HUES48 (cell line): ENCODE measurements at regions not wholly inside any gene's neighbourhood (a gene's known extent, or its start where the extent isn't known, plus 50 kb on each side); places are given as distances from the start of the nearest gene placed in this dataset.

Experiments used
- H3K27ac ChIP-seq: one replicate; pipeline ENCODE4 v1.7.0; 2013; ENCODE audit warnings: low read depth, low read length, inconsistent platforms
- H3K27me3 ChIP-seq: 2 replicates; pipeline ENCODE4 v1.6.1; 2013; ENCODE audit warnings: mild to moderate bottlenecking, low read length; ENCODE audit not compliant: control insufficient read depth, insufficient read depth
- H3K36me3 ChIP-seq: 2 replicates; pipeline ENCODE4 v1.6.1; 2013; ENCODE audit warnings: low read length; ENCODE audit not compliant: control insufficient read depth, insufficient read depth
- H3K4me1 ChIP-seq: 2 replicates; pipeline ENCODE4 v1.6.1; 2013; ENCODE audit warnings: mild to moderate bottlenecking, low read length; ENCODE audit not compliant: control insufficient read depth, insufficient read depth
- H3K4me3 ChIP-seq: 2 replicates; pipeline ENCODE4 v1.5.1; 2013; ENCODE audit warnings: mild to moderate bottlenecking, low read depth, low read length
- H3K9ac ChIP-seq: 2 replicates; pipeline ENCODE4 v1.6.1; 2013; ENCODE audit warnings: mild to moderate bottlenecking, low read depth, low read length, moderate library complexity
- H3K9me3 ChIP-seq: 2 replicates; pipeline ENCODE4 v1.6.1; 2013; ENCODE audit warnings: low read length; ENCODE audit not compliant: control insufficient read depth, insufficient read depth

- H3K4me1 ChIP-seq: no peaks in the 10 kb centered on the region
- H3K36me3 ChIP-seq: no peaks in the 10 kb centered on the region
- no peak overlapping the region for H3K9ac ChIP-seq
- no peak overlapping the region for H3K27ac ChIP-seq
- H3K9me3 ChIP-seq: no peaks in the 10 kb centered on the region
- no peak overlapping the region for H3K4me3 ChIP-seq
- H3K27me3 ChIP-seq: no peaks in the 10 kb centered on the region
Measured at GRCh38 chr20:6468423-6469116, 298.9 kb upstream of the BMP2 start.

DNA sequence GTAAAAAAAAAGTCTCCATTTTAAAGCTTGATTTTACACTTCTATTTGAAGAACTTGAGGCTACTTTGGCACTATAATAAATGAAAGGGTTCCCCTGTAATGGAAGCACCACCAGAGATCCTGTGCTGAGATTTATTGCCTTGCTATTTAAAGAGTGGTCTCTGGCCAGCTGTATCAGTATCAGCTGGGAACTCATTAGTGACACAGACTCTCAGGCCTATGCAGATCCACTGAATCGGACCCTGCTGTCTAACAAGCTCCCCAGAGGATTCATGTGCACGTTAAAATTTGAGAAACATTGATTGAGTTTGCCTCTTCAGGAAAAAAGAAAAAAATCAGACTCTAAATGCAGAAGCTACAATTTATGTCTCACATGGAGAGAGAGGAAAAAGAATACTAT lies 299.9 kb upstream of the BMP2 start:
- H3K9ac ChIP-seq: no peak overlapping the region
- no peaks in the 10 kb centered on the region for H3K4me1 ChIP-seq
- H3K27me3 ChIP-seq: no peaks in the 10 kb centered on the region
- H3K9me3 ChIP-seq: no peaks in the 10 kb centered on the region
- H3K36me3 ChIP-seq: no peaks in the 10 kb centered on the region
- no peak overlapping the region for H3K4me3 ChIP-seq
- no peak overlapping the region for H3K27ac ChIP-seq

- Histone ChIP-seq H3K9ac (no peak overlapping the region), H3K9me3 (no peaks in the 10 kb centered on the region), H3K4me1 (no peaks in the 10 kb centered on the region), H3K27me3 (no peaks in the 10 kb centered on the region), H3K27ac (no peak overlapping the region), H3K4me3 (no peak overlapping the region), H3K36me3 (no peaks in the 10 kb centered on the region)
Measured at GRCh38 chr20:6466075-6466810, 301.2 kb upstream of the BMP2 start.

GRCh38 chr20:6450841-6451240 lies 316.6 kb upstream of the BMP2 start:
- no peaks in the 10 kb centered on the region for H3K4me1 ChIP-seq

DNA sequence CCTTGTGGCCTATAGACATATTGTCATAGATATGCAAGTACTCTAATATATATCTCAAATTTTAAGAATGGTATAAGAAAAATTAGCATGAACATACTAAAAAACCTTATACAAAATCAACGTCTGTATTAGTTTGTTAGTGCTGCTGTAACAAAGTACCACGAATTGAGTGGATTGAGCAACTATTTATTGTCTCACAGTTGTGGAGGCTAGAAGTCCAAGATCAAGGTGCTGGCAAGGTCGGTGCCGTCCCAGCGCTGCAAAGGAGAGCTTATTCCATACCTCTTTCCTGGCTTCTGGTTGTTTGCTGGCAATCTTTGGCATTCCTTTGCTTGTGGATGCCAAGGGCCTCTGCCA lies 317.6 kb upstream of the FERMT1 start:
- Histone ChIP-seq H3K27ac (no peak overlapping the region), H3K4me1 (no peaks in the 10 kb centered on the region), H3K9me3 (no peaks in the 10 kb centered on the region), H3K9ac (no peak overlapping the region), H3K4me3 (no peak overlapping the region), H3K36me3 (no peaks in the 10 kb centered on the region), H3K27me3 (no peaks in the 10 kb centered on the region)

More at GRCh38 chr20:6450841-6451240, 316.6 kb upstream of the BMP2 start:
- Histone ChIP-seq H3K27ac (no peak overlapping the region), H3K9me3 (no peaks in the 10 kb centered on the region), H3K4me3 (no peak overlapping the region), H3K27me3 (no peaks in the 10 kb centered on the region), H3K9ac (no peak overlapping the region), H3K36me3 (no peaks in the 10 kb centered on the region)

DNA sequence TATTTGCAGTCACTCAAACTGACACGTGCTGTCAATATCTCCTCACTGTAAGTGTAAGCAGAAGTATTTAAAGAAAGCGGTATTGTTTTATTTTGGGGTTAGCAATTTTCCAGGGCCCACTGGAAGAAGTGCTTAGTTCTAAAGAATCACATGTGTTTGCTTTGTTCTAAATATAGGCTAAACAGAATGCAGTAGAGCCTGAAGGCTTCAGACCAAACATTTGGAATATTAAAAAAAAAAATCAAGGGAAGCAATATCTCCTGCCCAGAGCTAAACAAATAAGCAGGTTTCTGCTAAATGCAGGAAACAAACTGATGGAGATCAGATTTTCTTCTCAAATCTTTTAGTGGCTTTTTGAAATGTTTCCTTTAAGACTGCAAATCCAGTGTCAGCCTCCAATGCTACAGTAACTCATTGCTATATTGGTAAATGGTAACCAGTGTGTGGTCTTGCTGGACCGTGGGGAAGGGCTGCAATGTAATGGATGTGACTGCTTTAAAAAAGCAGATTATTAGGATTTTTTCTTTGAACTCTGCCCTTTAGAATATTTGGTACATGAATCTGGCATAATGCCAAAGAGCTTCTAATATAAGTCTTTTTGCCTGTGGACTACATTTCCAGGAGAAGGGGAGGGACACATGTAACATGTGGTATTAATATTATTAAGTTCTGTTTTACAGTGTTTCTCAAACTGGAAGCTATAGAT lies 317.1 kb upstream of the FERMT1 start:
- H3K36me3 ChIP-seq: no peaks in the 10 kb centered on the region
- no peak overlapping the region for H3K9ac ChIP-seq
- H3K4me3 ChIP-seq: no peak overlapping the region
- no peaks in the 10 kb centered on the region for H3K4me1 ChIP-seq
- no peaks in the 10 kb centered on the region for H3K9me3 ChIP-seq
- no peaks in the 10 kb centered on the region for H3K27me3 ChIP-seq
- no peak overlapping the region for H3K27ac ChIP-seq

DNA sequence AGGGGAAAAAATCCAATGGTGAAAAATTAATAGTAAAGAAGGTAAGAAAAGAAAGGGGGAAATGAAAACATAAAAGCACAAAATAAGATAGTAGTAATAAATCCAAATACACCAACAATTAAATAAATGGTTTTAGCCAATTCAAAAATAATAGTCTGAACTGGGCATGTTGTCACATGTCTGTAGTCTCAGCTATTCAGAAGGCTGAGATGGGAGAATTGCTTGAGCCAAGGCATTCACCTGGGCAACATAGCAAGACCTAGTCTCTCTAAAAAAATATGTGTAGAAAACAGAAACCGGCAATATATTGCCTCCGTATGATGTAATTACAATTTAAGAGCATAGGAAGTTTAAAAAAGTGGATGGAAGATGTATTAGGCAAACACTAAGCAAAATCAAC lies 311.3 kb upstream of the FERMT1 start:
- Histone ChIP-seq H3K9me3 (no peaks in the 10 kb centered on the region), H3K9ac (no peak overlapping the region), H3K4me3 (no peak overlapping the region), H3K36me3 (no peaks in the 10 kb centered on the region), H3K27ac (no peak overlapping the region), H3K27me3 (no peaks in the 10 kb centered on the region), H3K4me1 (no peaks in the 10 kb centered on the region)

GRCh38 chr20:6430381-6430780 lies 307.6 kb upstream of the FERMT1 start:
- Histone ChIP-seq H3K36me3 (no peaks in the 10 kb centered on the region), H3K9me3 (no peaks in the 10 kb centered on the region), H3K4me1 (no peaks in the 10 kb centered on the region), H3K27me3 (no peaks in the 10 kb centered on the region), H3K27ac (no peak overlapping the region), H3K4me3 (no peak overlapping the region), H3K9ac (no peak overlapping the region)

- no peaks in the 10 kb centered on the region for H3K36me3 ChIP-seq
- no peak overlapping the region for H3K4me3 ChIP-seq
- H3K27me3 ChIP-seq: no peaks in the 10 kb centered on the region
- no peaks in the 10 kb centered on the region for H3K9me3 ChIP-seq
- no peak overlapping the region for H3K27ac ChIP-seq
- no peak overlapping the region for H3K9ac ChIP-seq
- H3K4me1 ChIP-seq: no peaks in the 10 kb centered on the region
Measured at GRCh38 chr20:6426287-6426891, 303.6 kb upstream of the FERMT1 start.

DNA sequence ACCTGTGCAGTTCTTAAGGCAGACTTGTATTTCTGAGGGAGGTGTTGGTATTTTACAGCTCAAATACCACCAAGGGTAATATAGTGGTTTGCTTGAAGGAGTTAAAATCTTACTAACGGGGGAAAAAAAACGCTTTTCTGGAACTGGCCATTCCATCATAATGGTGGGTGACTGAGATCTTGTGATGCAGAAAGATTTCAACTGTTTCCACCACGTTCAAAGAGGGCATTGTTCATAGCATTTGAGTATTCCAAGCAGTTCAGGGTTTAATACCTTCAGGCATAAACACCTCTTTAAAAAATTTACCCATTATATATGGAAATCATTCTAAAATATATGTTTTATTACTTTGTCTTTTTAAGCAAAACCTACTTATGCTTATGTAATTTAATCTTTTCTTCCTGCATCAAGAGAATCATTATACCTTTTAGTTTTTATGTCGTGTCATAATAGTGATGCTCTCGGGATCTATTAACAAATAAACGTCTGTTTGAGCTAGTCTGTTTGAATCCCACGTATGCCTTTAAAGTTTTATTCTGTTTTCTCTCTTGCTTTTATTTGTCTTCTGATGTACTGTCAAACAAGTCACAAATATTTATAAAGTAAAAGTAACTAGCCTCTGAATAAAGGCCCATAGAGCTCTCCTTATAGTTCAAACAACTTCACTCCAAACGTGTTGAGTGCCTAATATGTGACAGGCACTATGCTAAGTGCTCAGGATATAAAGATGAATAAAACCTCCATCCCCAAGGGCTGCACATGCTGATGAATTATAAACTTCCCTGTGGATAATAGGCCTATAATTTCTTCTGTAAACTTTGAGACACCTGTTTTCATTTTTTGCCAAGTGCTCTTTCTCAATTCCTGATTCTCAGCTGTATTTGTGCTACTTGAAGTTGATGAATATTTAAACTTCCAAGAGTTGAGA lies 298.8 kb upstream of the FERMT1 start:
- H3K9me3 ChIP-seq: no peaks in the 10 kb centered on the region
- no peak overlapping the region for H3K4me3 ChIP-seq
- H3K4me1 ChIP-seq: peaks cover 11% of the 10 kb centered on the region
- H3K36me3 ChIP-seq: no peaks in the 10 kb centered on the region
- H3K27me3 ChIP-seq: no peaks in the 10 kb centered on the region
- H3K27ac ChIP-seq: no peak overlapping the region
- no peak overlapping the region for H3K9ac ChIP-seq
